ENCODE measurements at regions not wholly inside any gene's neighbourhood (a gene's known extent, or its start where the extent isn't known, plus 50 kb on each side); places are given as distances from the start of the nearest gene placed in this dataset.
"Not testable (repeated sequence)": the region's sequence is repeated elsewhere in the genome, so short reads cannot be mapped to it uniquely, and the experiment has no call there.

DNA sequence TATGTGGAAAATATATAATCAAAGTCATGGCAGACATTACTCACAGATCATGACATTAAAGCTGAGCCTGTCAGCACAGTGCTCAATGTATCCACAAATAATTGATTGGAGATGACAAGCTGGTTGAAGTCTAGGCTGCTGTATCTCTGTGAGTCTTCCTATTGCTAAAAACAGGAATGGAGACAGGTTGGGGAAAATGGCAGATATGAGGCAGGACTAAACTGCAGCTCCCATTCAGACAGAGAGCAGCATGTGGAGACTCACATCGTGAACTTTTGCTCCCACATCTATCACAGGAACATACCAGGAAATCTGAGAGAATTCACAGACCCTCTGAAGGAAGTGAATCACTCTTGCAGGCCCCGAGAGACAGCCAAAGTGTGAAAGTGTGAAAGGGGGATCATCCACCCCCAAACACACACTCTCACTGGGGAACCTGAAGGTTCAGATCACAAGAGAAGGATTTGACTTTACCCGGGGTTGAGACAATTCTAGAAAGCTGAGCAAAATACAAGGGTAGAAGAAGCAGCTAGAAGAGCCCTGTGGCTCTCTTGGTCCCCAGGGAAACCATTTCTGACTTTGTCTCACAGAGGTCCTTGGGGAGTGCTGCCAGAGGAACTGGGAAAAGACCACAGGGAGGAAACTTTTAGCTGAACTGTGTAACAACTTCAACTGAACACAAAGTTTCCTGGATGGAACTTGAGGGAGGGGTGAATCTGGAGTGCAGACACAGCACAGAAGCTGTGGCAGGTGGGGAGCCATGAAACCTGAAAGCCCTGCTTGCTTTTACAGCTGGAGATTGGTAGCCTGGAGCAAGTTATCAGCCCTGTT lies 173.4 kb downstream of the S1PR1 start:
- H3K27ac ChIP-seq = no peak overlapping the region
- no peaks in the 10 kb centered on the region for H3K36me3 ChIP-seq
- no peak overlapping the region for H3K4me3 ChIP-seq
- no peaks in the 10 kb centered on the region for H3K9me3 ChIP-seq
- H3K4me1 ChIP-seq = no peaks in the 10 kb centered on the region
- TF ChIP-seq EP300 (IDR thresholded peaks at IDR 0.05) = no peak
- no peak for TF ChIP-seq POLR2AphosphoS5 (IDR thresholded peaks at IDR 0.05)
- TF ChIP-seq, protein P1, sequence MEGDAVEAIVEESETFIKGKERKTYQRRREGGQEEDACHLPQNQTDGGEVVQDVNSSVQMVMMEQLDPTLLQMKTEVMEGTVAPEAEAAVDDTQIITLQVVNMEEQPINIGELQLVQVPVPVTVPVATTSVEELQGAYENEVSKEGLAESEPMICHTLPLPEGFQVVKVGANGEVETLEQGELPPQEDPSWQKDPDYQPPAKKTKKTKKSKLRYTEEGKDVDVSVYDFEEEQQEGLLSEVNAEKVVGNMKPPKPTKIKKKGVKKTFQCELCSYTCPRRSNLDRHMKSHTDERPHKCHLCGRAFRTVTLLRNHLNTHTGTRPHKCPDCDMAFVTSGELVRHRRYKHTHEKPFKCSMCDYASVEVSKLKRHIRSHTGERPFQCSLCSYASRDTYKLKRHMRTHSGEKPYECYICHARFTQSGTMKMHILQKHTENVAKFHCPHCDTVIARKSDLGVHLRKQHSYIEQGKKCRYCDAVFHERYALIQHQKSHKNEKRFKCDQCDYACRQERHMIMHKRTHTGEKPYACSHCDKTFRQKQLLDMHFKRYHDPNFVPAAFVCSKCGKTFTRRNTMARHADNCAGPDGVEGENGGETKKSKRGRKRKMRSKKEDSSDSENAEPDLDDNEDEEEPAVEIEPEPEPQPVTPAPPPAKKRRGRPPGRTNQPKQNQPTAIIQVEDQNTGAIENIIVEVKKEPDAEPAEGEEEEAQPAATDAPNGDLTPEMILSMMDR (IDR thresholded peaks at IDR 0.05) = no peak
- TF ChIP-seq POLR2A (IDR thresholded peaks at IDR 0.05) = no peak
- H3K27me3 ChIP-seq = no peaks in the 10 kb centered on the region
- no peak for DNase-seq (ENCODE audit: low spot score in 2 of 2)
- 26% methylated on average over 3 of the region's 3 CpGs for WGBS

DNA sequence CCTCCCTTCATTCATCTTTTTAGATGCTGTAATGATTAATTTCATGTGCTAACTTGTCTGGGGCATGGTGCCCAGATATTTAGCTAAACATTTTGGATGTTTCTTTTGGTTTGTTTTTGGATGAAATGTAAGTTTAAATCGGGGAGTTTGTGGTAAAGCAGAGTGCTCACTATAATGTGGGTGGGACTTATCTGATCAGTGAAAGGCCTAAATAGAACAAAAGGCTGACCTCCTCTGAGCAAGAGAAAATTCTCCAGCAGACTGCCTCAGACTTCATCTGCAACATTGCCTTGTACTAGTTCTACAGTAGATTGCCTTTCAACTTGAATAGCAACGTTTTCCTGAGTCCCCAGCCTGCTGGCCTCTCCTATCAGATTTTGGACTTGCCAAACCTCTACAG lies 183.6 kb downstream of the S1PR1 start:
- Histone ChIP-seq H3K27me3 (no peaks in the 10 kb centered on the region), H3K4me1 (no peaks in the 10 kb centered on the region), H3K36me3 (no peaks in the 10 kb centered on the region), H3K27ac (no peak overlapping the region), H3K4me3 (no peak overlapping the region), H3K9me3 (no peaks in the 10 kb centered on the region)
- 15% methylated on average over 2 of the region's 2 CpGs for WGBS
- TF ChIP-seq POLR2AphosphoS5 (IDR thresholded peaks at IDR 0.05) (no peak), POLR2A (IDR thresholded peaks at IDR 0.05) (no peak), EP300 (IDR thresholded peaks at IDR 0.05) (no peak)
- TF ChIP-seq, protein P1 (IDR thresholded peaks at IDR 0.05) = no peak
- DNase-seq (ENCODE audit: low spot score in 2 of 2) = no peak

DNA sequence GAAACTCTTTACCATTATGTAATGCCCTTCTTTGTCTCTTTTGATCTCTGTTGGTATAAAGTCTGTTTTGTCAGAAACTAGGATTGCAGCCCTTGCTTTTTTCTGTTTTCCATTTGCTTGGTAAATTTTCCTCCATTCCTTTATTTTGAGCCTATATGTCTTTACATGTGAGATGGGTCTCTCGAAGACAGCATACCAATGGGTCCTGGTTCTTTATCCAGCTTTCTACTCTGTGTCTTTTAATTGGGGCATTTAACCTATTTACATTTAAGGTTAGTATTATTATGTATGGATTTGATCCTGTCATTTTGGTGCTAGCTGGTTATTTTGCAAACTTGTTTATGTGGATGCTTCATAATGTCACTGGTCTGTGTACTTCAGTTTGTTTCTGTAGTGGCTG lies 191.3 kb downstream of the S1PR1 start:
- H3K9me3 ChIP-seq; H3K27me3 ChIP-seq; DNase-seq (ENCODE audit: low spot score in 2 of 2); H3K27ac ChIP-seq; H3K4me3 ChIP-seq; H3K4me1 ChIP-seq; H3K36me3 ChIP-seq: not testable (repeated sequence)
- WGBS = 87% methylated on average over 1 of the region's 1 CpG

DNA sequence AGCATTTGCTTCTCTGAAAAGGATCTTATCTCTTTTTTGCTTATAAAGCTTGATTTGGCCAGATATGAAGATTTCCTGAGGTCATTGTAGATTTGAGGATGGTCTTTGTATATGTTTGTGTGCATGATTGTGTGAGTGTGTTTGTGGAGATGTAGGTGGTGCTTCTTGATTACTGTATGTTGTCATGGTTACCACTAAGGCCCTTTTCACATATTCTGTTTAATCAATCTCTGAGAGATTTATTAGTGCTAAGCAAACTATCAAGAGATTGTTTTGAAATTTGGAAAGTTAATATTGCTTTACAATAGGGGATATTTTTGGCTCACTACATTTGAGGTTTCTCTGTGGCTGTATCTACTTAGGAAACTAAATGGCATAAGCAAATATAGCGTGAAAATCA lies 191.7 kb downstream of the S1PR1 start:
- no peaks in the 10 kb centered on the region for H3K9me3 ChIP-seq
- no peaks in the 10 kb centered on the region for H3K4me1 ChIP-seq
- H3K36me3 ChIP-seq = no peaks in the 10 kb centered on the region
- H3K27ac ChIP-seq = no peak overlapping the region
- no peak for DNase-seq (ENCODE audit: low spot score in 2 of 2)
- TF ChIP-seq EP300 (IDR thresholded peaks at IDR 0.05) (no peak), POLR2A (IDR thresholded peaks at IDR 0.05) (no peak), POLR2AphosphoS5 (IDR thresholded peaks at IDR 0.05) (no peak)
- TF ChIP-seq, protein P1 (IDR thresholded peaks at IDR 0.05) = no peak
- 87% methylated on average over 1 of the region's 1 CpG for WGBS
- H3K4me3 ChIP-seq = no peak overlapping the region
- no peaks in the 10 kb centered on the region for H3K27me3 ChIP-seq

GRCh38 chr1:101431956-101432510 lies 195.2 kb downstream of the S1PR1 start:
- no peak overlapping the region for H3K4me3 ChIP-seq
- no peaks in the 10 kb centered on the region for H3K27me3 ChIP-seq
- DNase-seq (ENCODE audit: low spot score in 2 of 2) = no peak
- H3K4me1 ChIP-seq = no peaks in the 10 kb centered on the region
- 80% methylated on average over 4 of the region's 4 CpGs for WGBS
- H3K27ac ChIP-seq = no peak overlapping the region
- TF ChIP-seq, protein P1 (IDR thresholded peaks at IDR 0.05) = no peak
- TF ChIP-seq POLR2A (IDR thresholded peaks at IDR 0.05) (no peak), EP300 (IDR thresholded peaks at IDR 0.05) (no peak), POLR2AphosphoS5 (IDR thresholded peaks at IDR 0.05) (no peak)
- H3K36me3 ChIP-seq = no peaks in the 10 kb centered on the region
- H3K9me3 ChIP-seq = no peaks in the 10 kb centered on the region

Measured in suprapubic skin (tissue), 4 donors.